WI38 (cell line): ENCODE measurements at regions not wholly inside any gene's neighbourhood (a gene's known extent, or its start where the extent isn't known, plus 50 kb on each side); places are given as distances from the start of the nearest gene placed in this dataset.

ENCODE experiments used
- H3K4me3 ChIP-seq: 2 replicates; pipeline ENCODE4 v1.5.1; 2011; ENCODE audit warnings: low read depth, mild to moderate bottlenecking, control low read depth, low read length
- TF ChIP-seq, protein P1 (sequence below): IDR thresholded peaks from 2 replicates; pipeline ENCODE4 v1.5.1; 2012; ENCODE audit warnings: low read depth, mild to moderate bottlenecking, control low read depth, low read length

GRCh38 chr16:85296859-85297660 is 184.8 kb upstream of the CIBAR2 start:
- H3K4me3 ChIP-seq, result no peak overlapping the region
- TF ChIP-seq, protein P1, sequence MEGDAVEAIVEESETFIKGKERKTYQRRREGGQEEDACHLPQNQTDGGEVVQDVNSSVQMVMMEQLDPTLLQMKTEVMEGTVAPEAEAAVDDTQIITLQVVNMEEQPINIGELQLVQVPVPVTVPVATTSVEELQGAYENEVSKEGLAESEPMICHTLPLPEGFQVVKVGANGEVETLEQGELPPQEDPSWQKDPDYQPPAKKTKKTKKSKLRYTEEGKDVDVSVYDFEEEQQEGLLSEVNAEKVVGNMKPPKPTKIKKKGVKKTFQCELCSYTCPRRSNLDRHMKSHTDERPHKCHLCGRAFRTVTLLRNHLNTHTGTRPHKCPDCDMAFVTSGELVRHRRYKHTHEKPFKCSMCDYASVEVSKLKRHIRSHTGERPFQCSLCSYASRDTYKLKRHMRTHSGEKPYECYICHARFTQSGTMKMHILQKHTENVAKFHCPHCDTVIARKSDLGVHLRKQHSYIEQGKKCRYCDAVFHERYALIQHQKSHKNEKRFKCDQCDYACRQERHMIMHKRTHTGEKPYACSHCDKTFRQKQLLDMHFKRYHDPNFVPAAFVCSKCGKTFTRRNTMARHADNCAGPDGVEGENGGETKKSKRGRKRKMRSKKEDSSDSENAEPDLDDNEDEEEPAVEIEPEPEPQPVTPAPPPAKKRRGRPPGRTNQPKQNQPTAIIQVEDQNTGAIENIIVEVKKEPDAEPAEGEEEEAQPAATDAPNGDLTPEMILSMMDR, result peak; percentile 65

- no peak overlapping the region for H3K4me3 ChIP-seq
- TF ChIP-seq, protein P1, result no peak
Observed at GRCh38 chr16:85297881-85298280, 185.6 kb upstream of the CIBAR2 start.

- TF ChIP-seq, protein P1, result no peak
- no peak overlapping the region for H3K4me3 ChIP-seq
Observed at GRCh38 chr16:85300406-85300968, 188.2 kb upstream of the CIBAR2 start.

DNA sequence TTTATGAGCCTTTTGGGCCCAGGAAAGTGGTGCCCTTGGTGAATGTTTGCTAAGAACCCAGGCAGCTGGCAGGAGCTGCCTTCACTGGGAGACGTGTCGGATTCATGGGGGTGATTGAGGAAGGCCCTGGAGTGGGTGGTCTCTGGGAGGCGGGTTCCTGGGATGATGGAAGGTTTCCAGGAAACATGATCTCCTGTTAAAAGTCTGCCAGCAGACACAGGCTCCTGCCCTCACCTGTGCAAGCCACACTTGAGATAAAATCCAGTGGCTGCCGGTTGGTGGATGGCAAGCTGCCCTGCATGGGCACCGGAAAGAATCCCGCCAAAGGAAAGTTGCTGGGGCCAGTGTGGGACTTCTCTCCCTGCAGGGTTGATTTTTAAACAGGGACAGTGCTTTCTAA is 189.0 kb upstream of the CIBAR2 start:
- TF ChIP-seq, protein P1, result no peak
- no peak overlapping the region for H3K4me3 ChIP-seq

DNA sequence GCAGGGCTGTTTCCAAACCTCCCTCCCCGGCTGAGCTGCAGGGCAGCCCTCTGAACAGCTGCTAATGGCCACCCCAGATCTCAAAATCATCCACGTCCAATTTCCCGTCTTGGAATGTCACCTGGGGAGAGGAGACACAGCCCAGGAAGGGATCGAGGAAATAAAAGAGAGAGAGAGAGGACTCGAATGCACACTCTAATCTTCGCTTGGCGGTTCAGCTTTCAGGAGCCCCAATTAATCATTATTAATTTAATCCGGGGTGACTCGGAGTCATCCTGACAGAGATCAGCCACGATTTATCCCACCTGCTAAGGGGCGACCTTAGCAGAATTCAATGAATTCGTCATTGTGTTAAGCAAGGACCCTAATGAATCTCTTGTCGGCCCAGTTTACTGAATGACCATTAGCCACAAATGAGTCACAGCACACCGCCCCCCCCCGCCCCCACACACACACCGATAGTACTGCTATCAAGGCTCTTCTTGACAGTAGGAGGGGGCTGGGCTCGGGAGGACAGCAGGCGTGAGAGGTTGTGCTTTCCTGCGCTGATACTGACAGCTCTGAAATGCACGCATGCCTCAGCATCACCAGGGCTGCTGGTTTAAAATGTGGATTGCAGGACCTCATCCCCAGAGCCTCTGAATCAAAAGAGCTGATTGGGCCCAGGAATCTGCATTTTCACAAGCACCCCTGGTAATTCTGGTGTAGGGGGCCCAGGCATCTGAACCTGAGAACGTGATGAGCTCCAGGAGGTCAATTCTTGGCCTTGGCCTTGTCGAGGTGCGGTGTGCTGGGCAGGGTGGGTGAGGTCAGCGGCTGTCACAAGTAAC is 190.0 kb upstream of the CIBAR2 start:
- H3K4me3 ChIP-seq, result no peak overlapping the region
- TF ChIP-seq, protein P1, result no peak

- TF ChIP-seq, protein P1, result no peak
- H3K4me3 ChIP-seq, result no peak overlapping the region
Observed at GRCh38 chr16:85302848-85303353, 190.6 kb upstream of the CIBAR2 start.
